WTC11 (cell line): ENCODE measurements at regions not wholly inside any gene's neighbourhood (a gene's known extent, or its start where the extent isn't known, plus 50 kb on each side); places are given as distances from the start of the nearest gene placed in this dataset.
A peak's percentile ranks its signal among the peaks of the same experiment; 100 is the strongest.

Experiments
- ATAC-seq: fragments of 200-7000 bp; cut with Tn5 transposase; 2 replicates; pipeline ENCODE4 v1.10.0; 2021; ENCODE audit warnings: mild to moderate bottlenecking, moderate library complexity
- CTCF ChIA-PET: fragments of 300-600 bp; sonication (Branson Sonifier 250); formaldehyde crosslinking; loops from one replicate; lab custom pipeline; 2021; ENCODE audit warnings: antibody characterized with exemption; lab: Charles Lee
- POLR2A ChIA-PET: fragments of 350-600 bp; sonication (Branson Sonifier 250); formaldehyde crosslinking; loops from one replicate; lab custom pipeline; 2021; ENCODE audit warnings: antibody characterized with exemption; lab: Charles Lee
- DNase-seq: peaks from one replicate; pipeline ENCODE4 v3.0.0; 2021; ENCODE audit warnings: low spot score
- H3K27ac Mint-ChIP-seq: 2 replicates; pipeline ENCODE4 v1.8.0; 2021; ENCODE audit warnings: mixed read lengths
- H3K27me3 Mint-ChIP-seq: 2 replicates; pipeline ENCODE4 v1.8.0; 2021; ENCODE audit warnings: low read depth, mild to moderate bottlenecking, moderate library complexity, mixed read lengths
- H3K36me3 Mint-ChIP-seq: 2 replicates; pipeline ENCODE4 v1.8.0; 2021; ENCODE audit warnings: mixed read lengths
- H3K4me1 Mint-ChIP-seq: 2 replicates; pipeline ENCODE4 v1.8.0; 2022; ENCODE audit warnings: mixed read lengths
- H3K4me3 Mint-ChIP-seq: 2 replicates; pipeline ENCODE4 v1.8.0; 2021; ENCODE audit warnings: mild to moderate bottlenecking, moderate library complexity, mixed read lengths
- H3K9me3 Mint-ChIP-seq: 2 replicates; pipeline ENCODE4 v1.8.0; 2021; ENCODE audit warnings: mixed read lengths
- ARID4B ChIP-seq: sonication (generic); formaldehyde crosslinking; IDR thresholded peaks from 2 replicates; pipeline ENCODE4 v1.8.0; 2023; ENCODE audit warnings: missing genetic modification reagents, mild to moderate bottlenecking, borderline replicate concordance
- ATF6 ChIP-seq: sonication (generic); formaldehyde crosslinking; IDR thresholded peaks from 2 replicates; pipeline ENCODE4 v1.8.1; 2023; ENCODE audit warnings: mild to moderate bottlenecking, missing genetic modification reagents
- E2F1 ChIP-seq: sonication (generic); formaldehyde crosslinking; IDR thresholded peaks from 2 replicates; pipeline ENCODE4 v1.8.0; 2022; ENCODE audit warnings: mild to moderate bottlenecking, missing genetic modification reagents
- ELF4 ChIP-seq: sonication (generic); formaldehyde crosslinking; IDR thresholded peaks from 2 replicates; pipeline ENCODE4 v1.8.1; 2022; ENCODE audit warnings: low read depth, mild to moderate bottlenecking, moderate library complexity, missing genetic modification reagents
- EMX1 ChIP-seq: fragments of 250-450 bp; sonication (Bioruptor Pico); IDR thresholded peaks from 2 replicates; pipeline ENCODE4 v1.8.0; 2021; ENCODE audit warnings: mild to moderate bottlenecking
- ERG ChIP-seq: fragments of 250-450 bp; sonication (Bioruptor Pico); IDR thresholded peaks from 2 replicates; pipeline ENCODE4 v1.8.0; 2021; ENCODE audit warnings: mild to moderate bottlenecking
- FOXK1 ChIP-seq: sonication (generic); formaldehyde crosslinking; IDR thresholded peaks from 2 replicates; pipeline ENCODE4 v1.8.0; 2022; ENCODE audit warnings: mild to moderate bottlenecking, moderate library complexity, missing genetic modification reagents
- NFE2L1 ChIP-seq: sonication (generic); formaldehyde crosslinking; IDR thresholded peaks from 2 replicates; pipeline ENCODE4 v1.8.1; 2023; ENCODE audit warnings: missing genetic modification reagents
- NR1H2 ChIP-seq: sonication (generic); formaldehyde crosslinking; IDR thresholded peaks from 2 replicates; pipeline ENCODE4 v1.9.0; 2021; ENCODE audit warnings: mild to moderate bottlenecking, moderate library complexity, missing genetic modification reagents
- PRDM15 ChIP-seq: sonication (generic); formaldehyde crosslinking; IDR thresholded peaks from 2 replicates; pipeline ENCODE4 v1.8.0; 2022; ENCODE audit warnings: missing genetic modification reagents
- TEAD1 ChIP-seq: sonication (generic); formaldehyde crosslinking; IDR thresholded peaks from 2 replicates; pipeline ENCODE4 v1.8.0; 2022; ENCODE audit warnings: mild to moderate bottlenecking, missing genetic modification reagents
- ZBTB21 ChIP-seq: sonication (generic); formaldehyde crosslinking; IDR thresholded peaks from 2 replicates; pipeline ENCODE4 v1.8.1; 2023; ENCODE audit warnings: mild to moderate bottlenecking, missing genetic modification reagents, borderline replicate concordance
- ZMAT4 ChIP-seq: fragments of 250-450 bp; sonication (Bioruptor Pico); IDR thresholded peaks from 2 replicates; pipeline ENCODE4 v1.9.0; 2021; ENCODE audit warnings: mild to moderate bottlenecking
- ZNF232 ChIP-seq: sonication (generic); formaldehyde crosslinking; IDR thresholded peaks from 2 replicates; pipeline ENCODE4 v1.8.0; 2022; ENCODE audit warnings: mild to moderate bottlenecking, missing genetic modification reagents
- ZNF263 ChIP-seq: sonication (generic); formaldehyde crosslinking; IDR thresholded peaks from 2 replicates; pipeline ENCODE4 v1.8.1; 2022; ENCODE audit warnings: low read depth, mild to moderate bottlenecking, moderate library complexity, missing genetic modification reagents
- ZNF532 ChIP-seq: fragments of 250-450 bp; sonication (Bioruptor Pico); IDR thresholded peaks from 2 replicates; pipeline ENCODE4 v1.9.0; 2021; ENCODE audit warnings: mild to moderate bottlenecking, borderline replicate concordance

GRCh38 chr15:35254062-35254461, 169.0 kb upstream of the NANOGP8 start:
- Mint-ChIP-seq H3K4me3 (peak overlapping the region; percentile 56), H3K9me3 (no peaks in the 10 kb centered on the region), H3K27ac (peak overlapping the region; percentile 98), H3K36me3 (no peaks in the 10 kb centered on the region), H3K4me1 (peaks cover 68% of the 10 kb centered on the region), H3K27me3 (no peaks in the 10 kb centered on the region)
- TF ChIP-seq ZNF263 (CRISPR knock-in tag) (no peak), TEAD1 (CRISPR knock-in tag) (0 out of 2 replicates have a peak, but pooled peaks have one; percentile 26), FOXK1 (CRISPR knock-in tag) (no peak), ZMAT4 (CRISPR knock-in tag) (no peak), ARID4B (CRISPR knock-in tag) (0 out of 2 replicates have a peak, but pooled peaks have one; percentile 32)
- no peak for DNase-seq
- peak; percentile 23; the same call in 1 of the 2 replicates for ATAC-seq
- CTCF ChIA-PET = interaction anchor here (1.2 to 1.8 kb wide), 2 partner anchors 190 to 235 kb away, joined by 4 to 6 read pairs; no protein-coding TSS in a partner anchor
- POLR2A ChIA-PET = interaction anchor here (0.6 kb wide), 1 partner anchor 202 kb away, joined by 4 read pairs; no protein-coding TSS in a partner anchor

GRCh38 chr15:35252351-35252865, 167.3 kb upstream of the NANOGP8 start:
- DNase-seq (no peak), ATAC-seq (no peak)
- ChIA-PET POLR2A (no interaction called here), CTCF (interaction anchor here (1.0 to 1.5 kb wide), 3 partner anchors 37 to 265 kb away, joined by 3 to 6 read pairs (median 4); partner anchors contain the start of gene ZNF770)
- Mint-ChIP-seq H3K9me3 (no peaks in the 10 kb centered on the region), H3K36me3 (no peaks in the 10 kb centered on the region), H3K27ac (peak overlapping the region; percentile 76), H3K27me3 (no peaks in the 10 kb centered on the region), H3K4me1 (peaks cover 67% of the 10 kb centered on the region), H3K4me3 (no peak overlapping the region)
- no peak for TF ChIP-seq ELF4 (CRISPR knock-in tag)
- no peak for TF ChIP-seq ATF6 (CRISPR knock-in tag)
- no peak for TF ChIP-seq ERG
- no peak for TF ChIP-seq ZNF532 (CRISPR knock-in tag)
- no peak for TF ChIP-seq PRDM15 (CRISPR knock-in tag)
- TF ChIP-seq ZBTB21 (CRISPR knock-in tag) = no peak
- no peak for TF ChIP-seq EMX1 (CRISPR knock-in tag)
- no peak for TF ChIP-seq E2F1
- TF ChIP-seq NR1H2 = no peak
- TF ChIP-seq ZNF263 (CRISPR knock-in tag) = no peak
- TF ChIP-seq NFE2L1 (CRISPR knock-in tag) = no peak
- no peak for TF ChIP-seq ZNF232 (CRISPR knock-in tag)
